GM18870 (cell line): ENCODE measurements at regions not wholly inside any gene's neighbourhood (a gene's known extent, or its start where the extent isn't known, plus 50 kb on each side); places are given as distances from the start of the nearest gene placed in this dataset.

Experiments
- ATAC-seq: cut with Tn5 transposase; IDR thresholded peaks from one replicate; pipeline ENCODE4 v1.9.1; 2021; ENCODE audit warnings: moderate library complexity; ENCODE audit not compliant: unreplicated experiment

DNA sequence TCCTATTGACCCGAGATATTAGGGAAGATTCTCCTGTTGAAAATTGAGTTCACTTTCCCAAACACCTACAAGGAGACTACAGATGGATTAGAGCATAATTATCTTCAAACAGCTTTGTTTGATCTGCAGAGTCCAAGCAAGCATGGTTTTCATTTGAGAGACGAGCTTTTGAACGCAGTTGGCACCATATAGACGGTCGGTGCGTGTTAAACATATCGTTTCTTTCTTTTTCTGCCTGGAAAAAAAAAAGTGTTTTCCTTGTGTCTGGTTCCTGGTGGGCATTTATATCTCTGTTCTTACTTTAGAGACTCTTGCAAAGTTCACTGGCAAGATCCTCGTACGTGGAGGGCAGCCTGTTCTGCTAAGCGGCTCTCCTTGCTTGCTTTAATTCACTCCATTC, 248.9 kb downstream of the TMEM182 start:
- ATAC-seq = no peak

DNA sequence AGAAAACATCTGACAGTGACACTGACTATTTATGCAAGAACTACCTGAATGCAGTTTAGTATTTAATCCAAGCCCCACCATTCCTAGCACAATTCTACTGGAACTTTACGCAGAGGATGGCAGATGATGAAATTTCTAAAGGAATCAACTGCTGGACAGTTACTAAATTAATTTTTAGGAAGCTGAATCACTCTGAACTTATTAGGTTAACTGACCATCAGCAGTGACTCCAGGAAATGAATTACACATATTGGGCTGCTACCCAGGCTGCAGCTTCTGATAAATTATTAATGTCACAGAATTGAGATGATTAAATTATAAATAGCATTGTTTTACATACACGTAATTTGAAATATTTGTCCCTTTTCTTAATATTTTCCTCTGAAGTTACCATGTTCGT, 250.8 kb downstream of the TMEM182 start:
- no peak for ATAC-seq

DNA sequence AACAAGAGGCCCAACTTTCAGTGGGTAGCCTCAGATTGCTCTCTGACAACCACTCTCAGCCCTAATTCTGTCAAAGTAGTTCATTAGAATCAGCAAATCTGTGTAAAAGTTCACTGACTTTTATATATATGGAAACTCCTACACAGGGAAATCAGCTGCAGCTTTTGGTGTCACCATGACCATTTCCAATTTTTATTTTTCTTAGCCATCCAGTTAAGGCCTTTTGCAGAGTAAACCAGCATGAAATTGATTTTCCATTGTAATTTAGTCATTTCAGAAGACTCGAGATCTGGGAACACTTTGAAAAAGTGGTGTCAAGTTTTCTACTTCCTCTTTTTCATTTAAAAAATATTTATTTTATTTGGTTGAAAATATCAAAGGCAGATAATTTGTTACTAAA, 263.2 kb downstream of the TMEM182 start:
- no peak for ATAC-seq

GRCh38 chr2:103028181-103028580, 266.4 kb downstream of the TMEM182 start:
- ATAC-seq = no peak
